SK-N-SH (cell line): ENCODE measurements at regions not wholly inside any gene's neighbourhood (a gene's known extent, or its start where the extent isn't known, plus 50 kb on each side); places are given as distances from the start of the nearest gene placed in this dataset.

Source experiments
- ELF1 ChIP-seq: IDR thresholded peaks from 2 replicates; pipeline ENCODE4 v1.4.0; 2012
- EP300 ChIP-seq, 2 experiments: IDR thresholded peaks; 2 replicates each; pipeline versions ENCODE4 v1.4.0 to v1.6.1; 2012; ENCODE audit warnings: borderline replicate concordance in 1 of 2, low read depth in 1 of 2, low read length in 1 of 2
- FOXJ3 ChIP-seq: sonication (generic); formaldehyde crosslinking; IDR thresholded peaks from 2 replicates; pipeline ENCODE4 v1.5.1; 2020; ENCODE audit warnings: mild to moderate bottlenecking, missing genetic modification reagents
- GATA2 ChIP-seq: sonication (generic); formaldehyde crosslinking; IDR thresholded peaks from 2 replicates; pipeline ENCODE4 v1.5.0; 2020; ENCODE audit warnings: mild to moderate bottlenecking, missing genetic modification reagents
- JUND ChIP-seq: IDR thresholded peaks from 2 replicates; pipeline ENCODE4 v1.4.0; 2012
- NRF1 ChIP-seq: IDR thresholded peaks from 2 replicates; pipeline ENCODE4 v1.6.1; 2012; ENCODE audit warnings: low read depth, mild to moderate bottlenecking, low read length
- POLR2AphosphoS5 ChIP-seq: IDR thresholded peaks from 2 replicates; pipeline ENCODE4 v1.6.1; 2012; ENCODE audit warnings: low read depth, low read length
- SMC3 ChIP-seq: IDR thresholded peaks from 2 replicates; pipeline ENCODE4 v1.6.1; 2012; ENCODE audit warnings: low read depth, low read length, improper control_type of control experiment
- TAF1 ChIP-seq: IDR thresholded peaks from 2 replicates; pipeline ENCODE4 v1.6.1; 2012; ENCODE audit warnings: low read depth, mild to moderate bottlenecking, low read length, moderate library complexity, borderline replicate concordance
- TF ChIP-seq, protein P1 (sequence below): fragments of 200-600 bp; sonication (generic); IDR thresholded peaks from 2 replicates; pipeline ENCODE4 v1.6.1; 2017; ENCODE audit warnings: antibody characterized with exemption, mild to moderate bottlenecking, moderate library complexity
- TF ChIP-seq, protein P2 (sequence below): IDR thresholded peaks from 2 replicates; pipeline ENCODE4 v1.4.0; 2012; ENCODE audit warnings: low read depth

DNA sequence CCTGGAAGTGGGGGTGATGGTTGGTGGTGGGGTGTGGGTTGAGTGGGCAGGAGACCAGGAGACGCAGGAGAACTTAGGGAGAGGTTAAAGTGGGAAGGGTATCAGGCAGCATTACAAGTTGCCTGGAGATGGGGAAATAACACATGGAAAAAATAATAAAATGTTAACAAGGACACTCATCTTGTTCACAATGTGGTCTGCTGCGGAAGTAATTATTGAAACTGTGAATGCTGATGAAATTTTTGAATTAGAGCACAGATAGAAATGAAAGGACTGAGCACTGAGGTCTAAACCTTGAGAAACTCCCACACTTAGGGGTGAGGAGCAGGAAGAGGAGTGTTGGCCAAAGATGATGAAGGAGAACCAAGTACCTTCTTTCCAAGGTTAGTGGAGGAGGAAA, 346.0 kb upstream of the PLET1 start:
- TF ChIP-seq TAF1 = no peak
- TF ChIP-seq, protein P1, sequence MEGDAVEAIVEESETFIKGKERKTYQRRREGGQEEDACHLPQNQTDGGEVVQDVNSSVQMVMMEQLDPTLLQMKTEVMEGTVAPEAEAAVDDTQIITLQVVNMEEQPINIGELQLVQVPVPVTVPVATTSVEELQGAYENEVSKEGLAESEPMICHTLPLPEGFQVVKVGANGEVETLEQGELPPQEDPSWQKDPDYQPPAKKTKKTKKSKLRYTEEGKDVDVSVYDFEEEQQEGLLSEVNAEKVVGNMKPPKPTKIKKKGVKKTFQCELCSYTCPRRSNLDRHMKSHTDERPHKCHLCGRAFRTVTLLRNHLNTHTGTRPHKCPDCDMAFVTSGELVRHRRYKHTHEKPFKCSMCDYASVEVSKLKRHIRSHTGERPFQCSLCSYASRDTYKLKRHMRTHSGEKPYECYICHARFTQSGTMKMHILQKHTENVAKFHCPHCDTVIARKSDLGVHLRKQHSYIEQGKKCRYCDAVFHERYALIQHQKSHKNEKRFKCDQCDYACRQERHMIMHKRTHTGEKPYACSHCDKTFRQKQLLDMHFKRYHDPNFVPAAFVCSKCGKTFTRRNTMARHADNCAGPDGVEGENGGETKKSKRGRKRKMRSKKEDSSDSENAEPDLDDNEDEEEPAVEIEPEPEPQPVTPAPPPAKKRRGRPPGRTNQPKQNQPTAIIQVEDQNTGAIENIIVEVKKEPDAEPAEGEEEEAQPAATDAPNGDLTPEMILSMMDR = no peak
- TF ChIP-seq FOXJ3 (CRISPR knock-in tag) = no peak
- TF ChIP-seq GATA2 = no peak
- TF ChIP-seq ELF1 = no peak
- TF ChIP-seq, protein P2, sequence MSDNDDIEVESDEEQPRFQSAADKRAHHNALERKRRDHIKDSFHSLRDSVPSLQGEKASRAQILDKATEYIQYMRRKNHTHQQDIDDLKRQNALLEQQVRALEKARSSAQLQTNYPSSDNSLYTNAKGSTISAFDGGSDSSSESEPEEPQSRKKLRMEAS = no peak
- no peak for TF ChIP-seq EP300 (IDR thresholded peaks at IDR 0.05; ENCODE audit: borderline replicate concordance in 1 of 2, low read depth in 1 of 2, low read length in 1 of 2)
- no peak for TF ChIP-seq POLR2AphosphoS5
- TF ChIP-seq SMC3 = no peak
- no peak for TF ChIP-seq NRF1
- TF ChIP-seq JUND = no peak
